Activated CD4-positive, alpha-beta T cell treated with anti-CD3 and anti-CD28 coated beads, Interleukin-2, amount 50 U/mL, for 24 hours (primary cell): ENCODE measurements at regions not wholly inside any gene's neighbourhood (a gene's known extent, or its start where the extent isn't known, plus 50 kb on each side); places are given as distances from the start of the nearest gene placed in this dataset.
"Not testable (repeated sequence)": the region's sequence is repeated elsewhere in the genome, so short reads cannot be mapped to it uniquely, and the experiment has no call there.

ENCODE experiments used
- DNase-seq, 2 donors: peaks; one replicate each; pipeline ENCODE4 v3.0.0-alpha.2; 2020; ENCODE audit warnings: low read depth in 1 of 2, low spot score in 1 of 2

DNA sequence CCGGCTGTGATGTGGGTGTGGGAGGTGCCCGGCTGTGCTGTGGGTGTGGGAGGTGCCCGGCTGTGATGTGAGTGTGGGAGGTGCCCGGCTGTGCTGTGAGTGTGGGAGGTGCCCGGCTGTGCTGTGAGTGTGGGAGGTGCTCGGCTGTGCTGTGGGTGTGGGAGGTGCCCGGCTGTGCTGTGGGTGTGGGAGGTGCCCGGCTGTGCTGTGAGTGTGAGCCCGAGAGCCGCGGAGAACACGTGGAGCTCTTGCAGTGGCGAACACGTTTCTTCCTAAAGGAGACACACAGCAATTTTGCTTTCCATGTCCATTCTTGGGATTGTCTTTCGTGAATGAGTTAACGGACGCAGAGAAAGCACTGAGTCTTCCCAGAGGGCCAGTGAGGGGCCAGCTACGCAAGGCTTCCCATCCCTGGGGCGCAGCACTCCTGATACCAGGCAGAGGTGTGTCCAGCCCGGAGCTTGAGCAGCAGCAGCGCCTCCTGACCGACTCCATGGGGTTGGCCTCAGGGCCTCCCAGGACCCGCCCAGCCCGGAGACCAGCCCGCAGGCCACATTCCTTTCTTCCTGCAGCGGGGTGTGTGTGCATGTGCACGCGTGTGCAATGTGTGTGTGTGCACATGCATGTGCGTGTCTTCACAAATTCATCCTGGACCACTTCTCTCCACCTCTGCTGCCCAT lies 245.0 kb upstream of the B3GAT1 start:
- DNase-seq, result no peak

DNA sequence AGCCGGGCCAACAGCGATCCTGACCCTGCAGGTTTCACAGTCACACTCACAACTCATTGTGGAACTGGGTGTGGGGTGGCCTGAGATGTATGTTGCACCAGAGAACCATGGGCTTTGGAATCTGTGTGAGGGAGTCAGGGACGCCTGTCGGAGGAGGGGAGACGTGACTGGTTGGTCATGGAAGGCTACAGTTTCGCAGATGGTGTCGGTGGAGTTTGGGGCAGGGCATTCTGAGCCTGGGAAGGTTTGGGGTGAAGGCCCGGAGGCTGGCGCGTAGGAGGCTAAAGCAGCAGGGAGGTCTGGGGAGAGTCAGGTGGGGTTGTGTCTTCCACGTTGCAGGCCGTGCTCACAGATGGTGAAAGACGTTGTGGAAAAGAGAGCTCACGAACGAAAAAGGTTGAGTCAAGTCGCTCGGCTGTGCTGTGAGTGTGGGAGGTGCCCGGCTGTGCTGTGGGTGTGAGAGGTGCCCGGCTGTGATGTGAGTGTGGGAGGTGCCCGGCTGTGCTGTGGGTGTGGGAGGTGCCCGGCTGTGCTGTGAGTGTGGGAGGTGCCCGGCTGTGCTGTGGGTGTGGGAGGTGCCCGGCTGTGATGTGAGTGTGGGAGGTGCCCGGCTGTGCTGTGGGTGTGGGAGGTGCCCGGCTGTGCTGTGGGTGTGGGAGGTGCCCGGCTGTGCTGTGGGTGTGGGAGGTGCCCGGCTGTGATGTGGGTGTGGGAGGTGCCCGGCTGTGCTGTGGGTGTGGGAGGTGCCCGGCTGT lies 244.2 kb upstream of the B3GAT1 start:
- DNase-seq, result not testable (repeated sequence)

DNA sequence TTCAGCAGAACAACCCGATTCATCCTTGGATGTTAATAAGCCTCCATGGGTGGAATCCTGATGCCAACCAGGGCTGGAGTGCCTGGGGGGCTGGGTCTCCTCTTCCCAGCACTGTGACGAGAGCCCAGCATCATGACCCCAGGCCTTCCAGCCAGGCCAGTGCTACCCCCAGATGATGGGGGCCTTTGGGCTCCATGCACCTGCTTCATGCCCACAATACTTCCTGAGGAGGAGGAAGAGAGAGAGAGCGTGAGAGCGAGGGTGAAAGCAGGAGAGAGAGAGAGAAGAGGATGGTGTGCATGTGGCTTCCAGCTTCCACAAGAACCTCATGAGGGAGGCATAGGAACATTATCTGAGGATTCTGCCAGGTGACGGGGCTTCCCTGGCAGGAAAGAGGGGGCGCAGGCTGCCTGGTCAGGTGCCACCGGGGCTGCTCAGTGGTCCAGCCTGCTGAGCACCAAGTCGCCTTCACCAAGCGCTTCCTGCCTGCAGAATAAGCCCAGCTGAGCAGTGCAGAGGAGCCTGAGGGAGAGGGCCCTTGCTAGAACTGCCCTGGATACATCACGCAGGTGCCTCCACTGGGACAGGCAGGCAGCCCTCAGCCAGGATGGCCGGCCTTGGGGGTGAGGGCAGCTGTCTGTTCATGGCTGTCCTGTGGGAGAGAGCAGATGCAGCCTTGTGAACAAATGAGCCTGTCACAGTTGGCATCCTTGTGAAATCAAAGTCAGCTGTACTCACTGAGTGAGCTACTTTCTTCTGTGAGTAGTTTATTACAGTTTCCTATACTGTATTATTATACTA lies 243.3 kb upstream of the B3GAT1 start:
- DNase-seq, result no peak

DNA sequence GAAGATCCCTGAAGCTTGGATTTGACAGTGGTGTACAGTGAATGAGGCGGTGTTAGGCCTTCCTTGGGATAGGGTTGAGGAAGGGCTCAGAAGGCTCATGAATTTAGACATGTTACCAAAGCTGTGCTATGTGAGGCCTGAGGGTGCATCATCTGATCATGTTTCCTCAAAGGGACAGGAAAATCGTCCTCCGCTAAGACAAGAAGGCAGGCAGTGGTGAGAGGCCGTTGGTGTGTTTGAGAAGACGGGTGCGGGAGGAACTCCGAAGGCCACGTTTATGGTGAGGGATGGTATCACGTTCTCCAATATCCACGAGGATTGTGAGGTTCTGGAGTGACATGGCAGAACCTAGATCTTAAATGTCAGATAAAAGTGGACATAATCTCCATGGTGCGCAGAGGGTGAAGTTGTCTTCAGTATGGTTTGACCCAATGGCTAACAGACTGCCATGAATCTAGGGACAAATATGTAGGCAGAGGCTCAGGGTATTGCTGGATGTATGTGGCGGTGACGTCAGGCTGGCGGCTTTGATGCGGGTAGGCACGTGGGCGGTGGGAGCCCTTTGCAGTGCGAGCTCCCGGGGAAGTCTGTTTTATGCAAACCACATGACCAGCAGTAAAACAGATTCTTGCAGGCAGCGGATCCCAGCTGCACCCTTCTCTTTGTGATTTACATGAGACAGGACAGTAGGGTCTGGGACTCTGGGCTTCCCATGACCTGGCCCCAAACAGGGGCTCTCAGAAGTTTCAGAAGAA lies 242.3 kb upstream of the B3GAT1 start:
- DNase-seq, result no peak

DNA sequence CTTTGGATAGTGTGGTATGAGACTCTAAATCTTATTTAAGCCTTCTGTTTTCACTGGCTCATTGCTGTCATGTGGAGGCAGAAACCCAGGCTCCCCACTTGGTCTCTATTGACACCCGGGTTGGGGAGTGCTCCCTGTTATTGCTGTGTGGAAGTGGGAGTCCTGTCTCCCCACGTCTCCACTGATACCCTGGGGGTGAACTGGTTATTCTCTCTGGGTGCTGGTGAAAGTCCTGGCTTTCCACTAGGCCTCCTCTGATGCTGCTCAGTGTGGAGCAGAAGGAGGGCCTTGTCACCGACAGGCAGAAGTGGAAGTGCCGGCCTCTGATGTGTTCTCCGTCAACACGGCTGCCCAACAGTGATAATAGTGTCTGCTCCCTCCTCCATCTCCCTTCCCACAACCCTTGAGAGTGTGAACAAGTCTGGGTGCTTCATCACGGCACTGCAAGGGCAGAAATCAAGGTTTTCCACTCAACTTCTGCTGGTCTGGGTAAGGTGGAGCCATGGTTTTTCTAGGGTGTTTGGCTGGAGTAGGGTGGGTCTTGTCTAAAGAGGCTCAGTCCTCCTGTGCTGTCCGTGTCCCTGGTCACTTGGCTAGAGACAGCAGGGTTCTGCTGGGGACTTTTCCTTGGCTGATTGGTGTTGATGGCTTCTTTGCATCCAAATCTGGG lies 240.7 kb upstream of the B3GAT1 start:
- no peak for DNase-seq

DNA sequence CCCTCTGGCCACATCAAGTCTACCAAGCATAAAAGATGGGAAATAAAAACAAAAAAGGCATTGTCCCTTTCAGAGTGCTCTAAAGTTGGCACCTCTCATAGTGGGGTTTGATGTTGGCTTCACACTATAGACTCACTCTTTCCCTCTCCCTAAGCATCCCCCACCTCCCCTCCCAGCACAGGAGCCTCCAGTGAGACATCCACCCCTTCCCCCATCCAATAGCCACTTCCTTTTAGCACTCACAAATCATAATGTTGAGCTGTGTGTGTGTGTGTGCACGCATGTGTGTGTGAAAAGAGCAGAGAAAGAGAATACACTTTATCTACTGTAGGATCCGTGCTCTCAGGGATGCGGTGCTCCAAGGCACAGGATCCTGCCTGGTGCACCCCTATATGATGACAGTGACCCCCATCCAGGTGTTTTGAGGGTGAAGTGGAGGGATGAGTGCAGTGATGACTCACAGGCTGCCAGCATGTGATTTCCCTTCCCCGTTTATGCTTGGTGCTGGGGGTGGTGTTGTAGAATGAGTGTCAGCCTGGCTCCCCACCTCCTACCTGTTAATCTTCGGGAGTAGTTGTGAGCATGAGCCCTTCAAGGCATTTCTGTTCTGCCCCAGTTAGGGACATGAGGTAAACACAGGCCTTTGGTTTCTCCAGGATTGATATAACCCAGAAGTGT lies 235.2 kb upstream of the B3GAT1 start:
- no peak for DNase-seq

DNA sequence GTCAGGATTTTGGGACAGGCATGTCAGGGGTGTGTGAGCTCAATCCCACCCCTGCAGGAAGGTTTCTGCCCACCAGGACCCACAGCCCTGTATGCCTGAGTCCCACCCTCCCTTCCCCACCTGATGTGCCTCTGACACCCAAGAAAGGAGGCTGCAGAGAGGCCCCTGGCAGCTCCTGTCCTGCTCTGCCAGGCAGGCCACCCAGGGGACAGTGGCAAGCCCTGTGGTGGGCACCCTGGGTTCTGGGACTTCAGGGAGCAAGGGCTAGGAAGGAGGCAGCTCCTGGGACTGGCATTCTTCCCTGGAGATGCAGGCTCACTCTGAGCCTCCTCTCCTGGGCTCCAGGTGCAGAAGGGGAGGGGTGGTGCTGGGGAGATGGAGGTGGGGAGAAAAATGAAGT lies 234.5 kb upstream of the B3GAT1 start:
- DNase-seq, result no peak

DNA sequence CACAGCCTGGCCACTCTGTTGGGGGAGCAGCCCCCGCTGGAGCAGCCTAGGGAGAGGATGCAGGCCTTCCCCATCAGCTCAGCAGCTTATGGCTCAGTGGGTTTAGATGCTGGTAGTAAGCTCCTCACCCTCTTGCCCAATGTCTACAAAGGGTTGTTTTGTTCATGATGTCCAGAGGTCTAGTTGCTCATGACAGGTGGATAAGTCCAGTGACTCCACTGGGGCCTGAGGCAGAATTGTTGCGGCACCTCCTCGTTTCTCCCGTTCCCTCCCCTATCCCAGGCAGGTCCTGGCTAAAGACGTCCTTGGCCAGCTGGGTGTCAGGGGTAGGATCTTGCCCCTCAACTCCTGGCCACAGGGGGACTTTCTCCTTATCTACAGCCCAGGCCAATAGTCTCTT lies 233.5 kb upstream of the B3GAT1 start:
- DNase-seq, result no peak

DNA sequence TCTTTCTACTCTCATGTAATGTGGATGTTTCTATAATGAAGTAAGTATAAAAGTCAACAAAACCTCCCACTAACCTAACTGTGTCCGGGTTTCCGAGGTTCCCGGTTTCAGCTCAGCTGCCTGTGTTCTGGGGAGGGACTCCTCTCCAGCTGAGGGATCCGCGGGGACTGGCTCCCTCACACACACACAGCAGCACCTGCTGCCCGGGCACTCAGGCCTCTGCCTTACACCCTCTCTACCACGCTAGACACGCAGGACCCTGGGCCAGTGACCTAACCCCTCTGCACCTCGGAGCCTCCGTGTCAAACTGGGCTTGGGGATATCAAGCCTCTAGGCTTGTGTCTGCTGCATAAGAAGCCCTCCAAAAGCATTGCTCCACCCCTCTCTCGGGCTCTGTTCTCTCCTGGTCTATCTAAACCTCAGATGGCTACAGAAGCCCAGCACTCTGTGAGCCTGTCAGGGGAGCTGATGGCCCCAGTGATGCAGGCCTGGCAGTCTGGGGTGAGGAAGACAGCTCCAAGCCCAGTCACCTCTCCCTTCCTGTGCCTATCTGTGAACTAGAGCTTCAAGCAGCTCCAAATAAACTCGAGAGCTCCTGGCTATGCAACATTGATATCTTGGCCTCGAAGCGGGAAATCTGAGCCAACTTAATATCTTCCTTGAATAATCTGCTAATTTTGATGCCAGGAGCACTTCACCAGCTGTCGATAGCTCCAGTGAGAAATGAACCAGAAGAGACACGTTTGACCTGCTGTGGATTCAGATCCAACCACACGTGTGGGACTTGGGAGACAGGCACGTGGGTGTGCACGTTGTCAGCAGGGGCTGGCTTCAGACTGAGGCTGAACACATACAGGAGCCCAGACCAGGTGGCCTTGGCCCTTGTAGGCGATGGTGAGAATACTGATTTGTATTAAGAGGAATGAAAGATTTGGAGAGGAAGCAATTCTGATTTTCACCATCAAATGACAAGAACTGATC lies 232.7 kb upstream of the B3GAT1 start:
- no peak for DNase-seq

DNA sequence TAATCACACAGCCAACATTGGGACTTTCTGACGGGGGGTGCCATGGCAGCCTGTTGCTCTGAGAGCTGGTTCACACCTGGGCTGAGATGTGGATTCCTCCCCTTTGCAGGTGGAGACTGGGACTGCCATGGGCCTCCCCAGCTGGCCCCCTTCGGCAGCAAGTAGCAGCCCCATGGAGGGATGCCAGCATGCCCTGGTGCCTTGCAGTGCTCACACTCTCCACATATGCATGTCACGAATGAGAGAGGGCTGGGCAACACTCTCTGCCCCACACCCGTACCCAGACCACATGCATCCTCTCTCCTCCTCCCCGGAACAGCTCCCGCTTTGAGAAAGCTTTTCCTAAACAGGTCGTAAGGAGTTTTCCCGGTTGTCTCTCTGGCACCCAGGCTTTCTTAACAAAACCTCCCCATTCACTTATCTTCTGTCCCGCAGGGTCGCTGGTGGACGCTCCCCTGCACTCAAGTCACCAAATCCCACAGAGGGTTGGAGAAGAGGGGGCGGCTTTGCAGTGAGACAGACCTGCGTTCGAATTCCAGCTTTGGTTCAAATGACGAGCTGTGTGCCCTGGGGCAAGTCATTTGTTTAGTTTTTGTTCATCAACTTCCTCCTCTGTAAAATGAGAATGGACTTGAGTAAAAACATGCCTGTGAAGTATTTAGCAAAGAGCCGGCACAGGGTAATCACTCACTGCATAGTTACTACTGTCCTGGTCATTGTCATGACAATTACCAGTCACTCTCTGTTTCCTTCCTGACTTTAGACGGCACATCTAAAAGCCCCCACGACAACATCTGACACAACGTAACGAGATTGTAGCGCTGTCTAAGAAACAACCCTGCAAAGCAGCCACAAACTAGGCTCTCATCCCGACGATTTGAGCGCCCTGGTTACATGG lies 231.3 kb upstream of the B3GAT1 start:
- no peak for DNase-seq

DNA sequence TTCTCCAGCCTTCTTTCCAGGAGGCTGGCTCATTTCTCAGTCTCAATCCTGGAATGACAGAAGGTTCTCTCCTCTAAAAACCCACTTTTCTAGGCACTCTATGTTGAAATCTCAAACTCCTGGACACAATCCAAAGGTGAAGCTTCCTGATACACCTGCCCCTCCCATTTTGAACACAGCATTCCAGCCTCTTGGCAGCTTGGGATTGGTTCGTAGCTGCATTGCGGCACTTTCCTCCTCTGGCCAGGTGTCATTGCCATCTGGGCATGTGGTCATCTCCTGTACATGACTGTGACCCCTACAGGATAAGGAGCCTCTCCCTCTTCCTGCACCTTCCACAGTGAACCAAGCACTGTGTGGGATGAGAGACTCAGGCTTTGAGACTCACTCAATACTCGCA lies 230.2 kb upstream of the B3GAT1 start:
- DNase-seq, result no peak

DNA sequence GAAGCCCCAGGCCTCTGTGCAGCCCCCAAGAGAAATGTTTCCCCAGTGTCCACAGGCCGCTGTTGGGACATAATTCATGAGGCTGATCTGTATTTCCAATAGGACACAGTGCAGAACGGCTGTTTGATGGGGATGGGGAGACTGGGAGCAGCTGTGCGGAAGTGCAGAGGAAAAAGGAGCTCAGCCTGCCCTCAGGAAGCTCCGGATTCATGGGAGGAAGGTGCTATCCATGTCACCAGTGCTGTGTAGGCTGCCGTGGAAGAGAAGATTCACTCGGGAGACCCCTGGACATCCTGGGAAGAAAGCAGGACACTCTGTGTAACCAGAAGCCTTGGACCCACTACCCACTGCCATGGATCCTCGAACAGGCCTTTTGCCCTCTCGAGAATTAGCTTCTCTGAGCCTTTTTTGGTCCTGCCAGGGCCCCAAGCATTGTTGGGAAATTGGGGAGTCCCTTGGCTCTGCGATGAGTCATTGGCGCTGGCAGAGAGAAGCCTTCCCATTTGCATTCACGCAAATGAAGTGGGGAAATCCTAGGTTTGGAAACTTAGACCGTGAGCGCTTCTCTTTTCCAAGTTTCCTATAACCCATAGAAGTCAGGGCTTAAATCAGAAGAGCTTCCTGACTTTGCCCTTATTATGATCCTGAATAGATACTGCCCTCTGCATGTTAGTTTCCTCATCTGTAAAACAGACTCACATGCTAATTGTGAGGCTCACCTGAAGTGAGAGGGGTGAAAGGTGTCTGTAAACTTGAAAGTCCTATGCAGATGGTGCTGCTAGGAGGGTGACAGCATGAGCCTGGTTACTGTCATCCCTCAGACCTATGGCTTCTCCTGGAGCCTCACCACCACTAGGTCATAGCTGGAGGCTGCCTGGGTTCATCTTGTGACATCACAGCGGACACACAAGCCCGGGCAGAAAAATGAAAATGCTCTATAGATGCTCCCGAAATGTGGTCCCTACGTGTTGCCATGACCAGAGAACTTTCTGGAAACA lies 229.2 kb upstream of the B3GAT1 start:
- DNase-seq, result no peak

DNA sequence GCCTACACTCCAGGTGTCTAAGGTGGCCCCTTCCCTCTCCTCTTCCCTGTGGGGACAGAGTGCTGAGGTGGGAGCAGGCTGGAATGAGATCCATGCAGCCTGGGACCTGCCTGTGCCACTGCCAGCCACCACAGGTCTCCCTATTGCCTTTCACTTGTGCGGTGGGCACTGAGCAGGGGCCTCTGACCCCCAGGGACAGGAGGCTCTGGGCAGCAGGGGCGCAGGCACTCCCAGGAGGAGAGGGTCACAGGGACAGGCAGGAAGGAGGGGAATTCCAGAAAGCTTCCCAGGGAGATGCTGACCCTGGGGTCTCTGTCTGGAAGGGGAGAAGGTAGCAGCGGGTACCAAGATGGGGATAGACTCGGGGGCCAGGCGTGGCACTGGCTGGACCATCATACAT lies 228.5 kb upstream of the B3GAT1 start:
- no peak for DNase-seq

DNA sequence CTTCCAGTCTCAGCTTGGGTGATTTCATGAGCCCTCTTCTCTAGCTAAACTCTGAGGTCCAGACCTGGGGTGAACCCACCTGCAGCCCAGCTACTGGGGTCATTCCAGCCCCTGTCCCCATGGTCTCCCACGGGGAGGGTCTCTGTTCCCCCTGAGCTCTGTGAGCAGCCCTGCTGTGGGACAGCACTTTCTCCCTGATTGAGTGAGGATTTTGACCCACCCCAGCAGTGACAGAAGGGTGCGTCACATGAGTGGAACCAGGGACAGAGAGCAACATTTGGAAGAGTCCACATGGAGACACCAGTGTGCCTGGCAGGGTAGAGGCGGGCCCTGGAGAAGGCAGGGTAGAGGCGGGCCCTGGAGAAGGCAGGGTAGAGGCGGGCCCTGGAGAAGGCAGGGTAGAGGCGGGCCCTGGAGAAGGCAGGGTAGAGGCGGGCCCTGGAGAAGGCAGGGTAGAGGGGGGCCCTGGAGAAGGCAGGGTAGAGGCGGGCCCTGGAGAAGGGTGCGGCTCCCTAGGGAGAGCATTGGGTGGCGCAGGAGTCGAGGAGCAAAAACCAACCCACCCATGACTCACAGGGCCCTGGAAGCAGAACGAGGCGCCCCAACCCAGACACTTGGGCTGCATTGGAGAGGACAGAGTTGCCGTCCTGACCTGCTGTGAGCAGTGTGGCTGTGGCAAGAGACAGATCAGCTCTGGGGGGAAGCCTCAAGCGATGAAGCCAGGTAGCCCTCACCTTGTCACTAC lies 227.7 kb upstream of the B3GAT1 start:
- no peak for DNase-seq

DNA sequence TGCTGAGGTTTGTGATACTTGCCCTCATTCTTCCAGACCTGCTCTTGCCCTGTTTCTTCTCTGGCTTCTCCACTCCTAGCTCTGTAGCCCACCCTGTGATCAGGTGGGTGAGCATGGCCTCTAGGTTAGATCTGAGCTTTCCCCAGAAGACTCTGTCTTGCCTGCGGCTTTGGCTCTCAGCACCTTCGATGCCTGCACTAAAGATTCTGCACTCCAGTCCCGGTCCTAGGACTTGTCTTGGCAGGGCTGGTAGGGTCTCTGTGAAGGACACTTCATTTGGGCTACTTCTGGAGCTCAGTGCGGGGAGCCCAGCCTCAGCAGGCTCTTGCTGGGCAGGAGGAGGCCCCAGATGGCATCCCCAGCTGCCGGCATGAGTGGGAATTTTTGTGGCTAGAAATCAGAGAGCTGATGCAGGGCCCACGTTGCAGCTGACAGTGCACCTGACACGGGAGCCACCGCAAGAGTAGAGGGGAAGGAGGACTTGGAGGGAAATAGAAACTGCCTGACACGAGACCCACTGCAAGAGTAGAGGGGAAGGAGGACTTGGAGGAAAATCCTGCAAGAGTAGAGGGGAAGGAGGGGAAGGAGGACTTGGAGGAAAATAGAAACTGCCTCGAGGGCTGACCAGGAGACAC lies 226.9 kb upstream of the B3GAT1 start:
- no peak for DNase-seq
